Embryonic facial prominence (tissue), 1 donor: ENCODE measurements at regions not wholly inside any gene's neighbourhood (a gene's known extent, or its start where the extent isn't known, plus 50 kb on each side); places are given as distances from the start of the nearest gene placed in this dataset.

Source experiments
- DNase-seq: peaks from one replicate; pipeline ENCODE4 v3.0.0-alpha.2; 2016; ENCODE audit errors: extremely low spot score

DNA sequence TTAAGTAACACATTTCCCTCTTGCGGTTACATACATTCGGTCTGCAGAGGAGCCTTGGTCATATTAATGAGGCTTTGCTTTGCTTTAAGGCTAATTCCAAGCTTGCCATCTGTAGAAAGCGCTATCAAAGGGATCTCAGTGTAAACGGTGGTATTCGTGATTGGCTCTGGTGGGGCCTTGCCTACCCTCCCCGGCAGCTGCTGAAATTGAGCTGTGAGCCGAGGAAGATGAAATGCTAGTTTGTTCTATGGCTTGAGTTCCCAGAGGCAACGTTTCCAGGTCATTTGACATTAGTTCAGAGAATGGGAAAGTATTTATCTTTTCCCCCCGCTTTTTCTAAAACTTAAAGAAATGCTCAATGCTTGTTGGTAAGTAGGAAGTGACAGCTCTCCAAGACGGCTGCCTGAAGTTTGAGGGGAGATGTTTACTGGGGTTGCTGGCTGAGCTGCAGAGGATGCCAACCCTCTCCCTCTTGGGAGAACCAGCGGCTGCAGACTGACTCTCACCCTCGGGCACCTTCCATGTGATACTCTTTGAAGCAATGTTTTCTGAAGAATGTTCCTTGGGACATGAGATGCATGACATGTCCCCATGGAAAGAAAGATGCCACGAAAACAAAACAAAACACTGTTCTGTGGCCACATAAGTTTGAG lies 458.7 kb upstream of the EEF2KMT start:
- DNase-seq = no peak

DNA sequence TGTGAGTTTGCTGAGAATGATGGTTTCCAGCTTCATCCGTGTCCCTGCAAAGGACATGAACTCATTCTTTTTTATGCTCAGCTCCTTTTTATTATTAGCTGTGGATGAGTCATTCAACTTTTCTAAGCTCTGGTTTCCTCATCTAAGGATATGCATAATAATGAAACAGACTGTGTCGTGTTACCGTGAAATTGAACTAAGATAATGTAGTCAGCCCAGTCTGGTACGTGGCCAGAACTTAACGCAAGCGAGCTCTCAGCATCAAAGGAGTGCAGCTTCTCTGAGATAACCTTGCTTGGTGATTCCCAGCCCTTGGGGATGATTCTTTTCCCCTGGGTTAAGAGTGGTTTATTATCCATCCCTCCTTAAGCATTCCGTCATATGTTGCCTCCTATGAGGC lies 454.3 kb upstream of the EEF2KMT start:
- DNase-seq = no peak

DNA sequence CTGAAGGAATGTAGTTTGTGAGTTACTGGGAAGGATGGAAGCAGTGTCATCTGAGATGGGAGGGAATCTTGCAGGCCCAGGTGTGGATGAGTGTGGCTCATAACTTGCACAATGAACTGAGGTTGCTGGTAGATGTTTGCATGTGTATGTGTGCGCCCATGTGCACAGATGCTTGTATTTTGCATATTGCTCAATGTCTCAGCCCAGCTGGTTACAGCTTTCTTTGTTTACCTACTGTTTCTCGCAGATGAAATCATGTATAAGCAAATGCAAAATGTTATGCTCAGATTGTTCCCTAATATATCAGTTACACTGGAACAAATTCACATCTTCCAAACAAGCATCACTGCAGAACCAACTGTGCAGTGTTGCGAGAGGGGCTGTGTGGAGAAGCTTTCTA lies 452.2 kb upstream of the EEF2KMT start:
- DNase-seq = no peak

DNA sequence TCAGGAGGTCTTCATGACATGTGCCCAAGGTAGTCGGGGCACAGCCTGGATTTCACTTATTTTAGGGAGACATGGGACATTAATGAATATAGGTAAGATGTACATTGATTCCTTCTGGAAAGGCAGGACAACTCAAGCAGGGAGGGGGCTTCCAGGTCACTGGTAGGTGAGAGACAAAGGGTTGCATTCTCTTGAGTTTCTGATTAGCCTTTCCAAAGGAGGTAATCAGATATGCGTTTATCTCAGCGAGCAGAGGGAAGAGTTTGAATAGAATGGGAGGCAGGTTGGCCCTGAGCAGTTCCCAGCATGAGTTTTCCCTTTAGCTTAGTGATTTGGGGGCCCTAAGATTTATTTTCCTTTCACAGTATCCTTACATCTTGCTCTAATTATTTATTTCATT lies 443.8 kb upstream of the EEF2KMT start:
- DNase-seq = no peak

DNA sequence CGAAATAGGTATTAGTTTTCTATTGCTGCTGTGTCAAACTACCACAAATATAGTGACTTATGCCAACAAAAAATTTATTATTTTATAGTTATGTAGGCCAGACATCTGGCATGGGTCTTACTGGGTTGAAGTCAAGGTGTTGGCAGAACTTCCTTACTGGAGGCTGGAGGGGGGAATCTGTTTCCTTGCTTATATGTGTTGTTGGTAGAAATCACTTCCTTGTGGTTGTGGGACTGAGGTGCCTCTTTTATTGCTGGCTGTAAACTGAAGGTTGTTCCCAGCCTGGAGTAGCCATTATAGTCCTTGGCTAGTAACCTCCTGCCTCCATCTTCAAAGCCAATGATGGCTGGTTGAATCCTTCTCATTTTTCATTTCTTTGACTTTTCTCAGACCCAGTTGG lies 439.8 kb upstream of the EEF2KMT start:
- no peak for DNase-seq

DNA sequence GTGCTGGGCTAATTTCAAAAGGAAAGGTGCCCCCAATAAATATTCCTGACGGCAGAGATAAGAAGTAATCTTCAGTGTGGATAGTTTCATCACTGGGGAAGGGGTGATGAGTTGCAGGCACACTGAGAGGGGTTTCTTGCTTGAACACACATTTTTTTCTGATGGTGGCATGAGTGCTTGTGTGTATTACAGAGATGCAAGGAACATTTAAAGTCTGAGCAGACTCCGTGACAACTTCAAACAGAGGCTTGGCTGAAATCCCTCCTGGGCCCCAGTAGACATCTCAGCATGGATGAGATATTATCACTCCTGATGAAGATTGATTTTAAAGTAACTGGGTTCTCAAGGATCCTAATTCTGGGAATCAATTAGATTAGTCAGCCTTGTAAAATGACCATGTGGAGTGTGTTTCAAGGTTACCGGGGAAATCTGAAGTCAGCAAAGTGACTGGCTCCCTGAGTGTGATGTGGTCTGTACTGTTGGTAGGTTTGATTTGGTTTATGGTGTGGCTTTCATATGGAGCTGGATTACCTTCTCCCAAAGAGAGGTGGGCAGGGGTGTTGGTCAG lies 435.8 kb upstream of the EEF2KMT start:
- DNase-seq = no peak

DNA sequence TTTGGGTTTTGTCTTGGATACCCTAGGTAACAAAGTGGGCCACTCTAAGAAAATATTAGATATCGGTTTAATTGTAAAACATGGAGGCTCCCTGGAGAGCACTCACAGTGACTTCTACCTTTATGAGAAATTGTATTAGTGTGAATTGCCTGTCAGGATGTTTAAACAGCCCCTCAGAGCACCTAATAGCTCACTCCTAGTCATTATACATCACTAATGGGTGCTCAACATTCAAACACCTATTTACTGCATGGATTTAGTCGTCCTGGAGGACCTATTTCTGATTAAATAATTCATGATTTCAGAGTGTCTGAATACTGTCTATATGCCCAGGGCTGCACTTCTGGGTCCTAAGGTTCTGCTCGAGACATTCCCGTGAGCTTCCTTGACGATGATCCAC lies 430.2 kb upstream of the EEF2KMT start:
- DNase-seq = no peak

DNA sequence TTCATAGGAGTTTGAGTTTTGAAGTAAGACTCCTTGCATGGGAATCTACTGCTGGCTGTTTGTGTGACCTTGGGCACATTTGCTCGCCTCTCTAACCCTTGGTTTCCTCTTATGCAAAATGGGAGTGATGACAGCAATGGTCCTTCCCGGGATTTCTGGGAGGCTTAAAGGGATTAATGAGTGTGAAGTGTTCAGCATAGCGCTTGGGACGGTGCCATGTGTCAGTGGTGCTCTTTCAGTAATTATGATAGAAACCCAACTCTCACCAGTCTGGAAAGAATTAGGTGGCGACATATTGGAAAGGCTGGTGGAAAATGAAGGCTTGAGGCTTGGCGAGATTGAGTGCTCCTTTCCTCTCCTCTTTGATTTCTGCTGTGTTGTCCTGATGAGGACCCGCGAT lies 429.2 kb upstream of the EEF2KMT start:
- no peak for DNase-seq

DNA sequence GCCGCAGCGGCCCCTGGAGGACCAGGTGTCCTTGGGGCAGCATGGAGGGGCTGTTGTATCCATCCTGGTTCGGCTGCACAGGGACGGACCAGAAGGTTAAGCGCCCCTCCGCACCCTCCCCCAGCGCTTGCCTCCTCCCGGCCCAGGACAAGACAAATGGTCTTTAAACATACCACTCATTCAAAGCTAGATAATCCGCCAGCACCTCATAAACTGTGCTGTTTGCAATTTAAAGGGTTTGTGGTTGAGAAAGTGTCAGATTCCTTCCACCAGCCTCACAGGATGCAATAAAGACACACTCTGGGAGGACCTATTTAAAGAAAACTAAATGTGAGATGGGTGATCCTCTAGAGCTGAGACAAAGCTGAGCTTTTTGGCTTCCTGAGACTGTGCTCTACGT lies 426.2 kb upstream of the EEF2KMT start:
- no peak for DNase-seq

DNA sequence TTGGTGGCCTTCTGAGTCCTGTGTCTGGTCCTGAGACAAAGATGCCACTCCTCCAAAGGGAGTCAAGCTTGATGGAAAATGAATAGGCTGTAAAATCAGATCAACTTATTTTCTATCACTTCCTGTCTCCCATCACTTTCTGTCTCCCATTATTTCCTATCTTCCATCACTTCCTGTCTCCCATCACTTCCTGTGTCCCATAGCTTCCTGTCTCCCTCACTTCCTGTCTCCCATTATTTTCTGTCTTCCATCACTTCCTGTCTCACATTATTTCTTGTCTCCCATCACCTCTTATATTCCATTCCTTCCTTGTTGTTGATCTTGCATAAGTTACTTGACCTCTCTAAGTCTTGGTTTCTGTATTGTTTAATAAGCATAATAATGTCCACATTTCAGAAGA lies 418.5 kb upstream of the EEF2KMT start:
- DNase-seq = no peak

DNA sequence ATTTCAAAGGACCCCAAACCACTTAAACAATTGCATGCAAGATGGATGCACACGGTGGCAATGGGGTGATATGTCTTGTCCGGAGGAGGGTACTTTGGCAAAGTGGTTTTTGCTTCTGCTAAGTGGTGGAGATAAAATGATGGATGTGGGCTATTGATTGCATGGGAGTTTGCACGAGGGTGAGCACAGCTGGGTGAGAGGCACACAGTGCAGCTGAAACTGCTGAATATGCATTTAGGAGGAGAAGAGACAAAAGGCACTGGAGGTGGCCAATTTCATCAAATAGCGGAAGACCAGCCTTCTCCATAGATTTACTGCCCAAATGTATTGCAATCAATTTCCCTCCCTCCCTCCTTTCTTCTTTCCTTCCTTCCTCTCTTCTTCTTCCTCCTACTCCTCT lies 414.4 kb upstream of the EEF2KMT start:
- DNase-seq = no peak

DNA sequence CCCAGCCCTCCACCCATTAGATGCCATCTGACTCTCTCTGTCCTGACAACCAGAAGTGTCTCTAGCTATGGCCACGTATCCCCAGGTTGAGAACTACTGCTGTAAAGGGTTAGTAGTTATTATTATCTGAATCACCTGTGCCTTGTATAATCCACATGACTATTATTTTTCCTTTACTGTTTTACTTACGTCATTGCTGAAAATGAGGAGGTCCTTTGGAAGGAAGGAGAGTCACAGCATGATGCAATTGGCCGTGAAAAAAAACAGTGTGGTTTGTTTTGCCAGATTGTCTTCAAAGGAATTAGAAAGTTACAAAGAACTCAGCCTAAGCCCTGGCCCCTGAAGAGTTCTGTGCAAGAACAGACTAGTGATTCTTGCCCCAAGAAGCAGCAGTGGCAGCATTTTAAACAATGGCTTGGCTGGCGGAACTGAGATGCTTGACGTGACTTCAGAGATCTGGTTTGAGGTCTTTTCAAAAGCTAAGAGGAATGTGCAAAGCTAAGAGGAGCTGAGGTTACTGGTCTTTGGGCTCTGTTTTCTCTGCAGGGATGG lies 413.3 kb upstream of the EEF2KMT start:
- DNase-seq = no peak

DNA sequence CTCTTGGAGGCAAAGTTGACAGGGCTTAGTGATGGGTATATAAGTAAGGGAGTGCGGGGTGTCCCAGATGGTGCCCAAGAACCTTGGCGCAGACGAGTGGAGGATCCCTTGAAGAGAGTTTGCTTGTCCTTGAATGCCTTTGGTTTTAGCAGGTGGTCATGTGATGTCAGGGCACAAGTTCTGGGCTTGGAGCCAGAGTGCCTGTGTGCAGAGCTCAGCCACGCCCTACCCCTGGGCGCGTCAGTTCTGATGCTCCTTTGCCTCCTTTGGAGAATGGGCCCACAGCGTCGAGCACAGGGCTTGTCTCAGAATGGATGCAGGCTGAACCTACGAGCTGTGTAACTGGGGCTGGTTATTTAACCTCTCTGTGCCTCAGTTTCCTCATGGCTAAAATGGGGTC lies 412.2 kb upstream of the EEF2KMT start:
- DNase-seq = no peak

DNA sequence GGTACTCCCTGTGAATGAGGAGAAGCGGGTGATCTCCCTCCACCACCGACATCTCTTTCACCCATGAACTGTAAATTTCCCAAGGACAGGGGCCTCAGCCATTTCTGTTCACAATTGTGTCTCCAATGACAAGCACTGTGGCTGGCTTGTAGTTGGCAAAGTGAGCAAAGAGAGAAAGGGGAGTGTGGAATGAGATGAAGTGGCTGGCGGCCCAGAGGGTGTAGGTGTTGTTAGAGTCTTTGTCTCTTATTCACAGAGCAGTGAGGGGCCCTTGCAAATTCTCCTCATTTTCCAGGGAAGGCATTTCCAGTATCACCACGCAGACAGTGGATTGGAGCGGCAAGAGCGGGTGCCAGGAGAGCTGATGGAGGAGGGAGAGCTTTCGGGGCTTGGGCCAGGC lies 411.7 kb upstream of the EEF2KMT start:
- no peak for DNase-seq

DNA sequence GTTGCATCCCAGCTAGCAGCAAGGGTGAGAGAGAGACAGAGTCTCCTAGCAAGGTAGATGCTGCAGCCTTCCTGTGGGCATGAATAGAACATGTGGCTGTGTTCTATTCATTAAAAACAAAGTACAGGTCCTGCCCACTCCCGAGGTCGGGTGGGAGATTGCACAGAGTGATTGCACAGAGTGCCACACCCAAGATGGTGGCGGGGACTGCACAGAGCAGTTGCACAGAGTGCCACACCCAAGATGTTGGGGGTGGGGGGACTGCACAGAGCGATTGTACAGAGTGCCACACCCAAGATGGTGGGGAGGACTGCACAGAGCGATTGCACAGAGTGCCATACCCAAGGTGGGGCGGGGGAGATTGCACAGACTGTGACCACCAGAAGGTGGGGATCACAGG lies 410.8 kb upstream of the EEF2KMT start:
- DNase-seq = no peak

DNA sequence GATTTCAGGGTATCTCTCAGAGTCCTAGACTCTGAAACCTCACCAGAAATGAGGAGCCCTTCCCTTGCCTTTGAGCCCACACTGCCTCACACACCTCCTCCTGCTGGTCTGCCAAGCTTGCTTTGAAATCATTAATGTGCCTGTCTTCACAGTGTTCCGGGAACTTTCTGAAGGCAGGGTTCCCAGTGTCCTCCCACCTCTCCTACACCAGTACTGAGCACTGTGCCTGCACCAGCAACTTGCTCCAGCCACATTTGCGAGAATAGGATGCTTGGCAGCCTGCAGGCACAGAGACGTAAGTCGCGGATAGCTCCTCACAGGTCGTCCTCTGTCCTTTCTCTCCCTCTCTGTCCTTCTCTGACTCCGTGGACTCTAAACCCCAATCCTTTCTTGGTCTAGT lies 408.4 kb upstream of the EEF2KMT start:
- no peak for DNase-seq

DNA sequence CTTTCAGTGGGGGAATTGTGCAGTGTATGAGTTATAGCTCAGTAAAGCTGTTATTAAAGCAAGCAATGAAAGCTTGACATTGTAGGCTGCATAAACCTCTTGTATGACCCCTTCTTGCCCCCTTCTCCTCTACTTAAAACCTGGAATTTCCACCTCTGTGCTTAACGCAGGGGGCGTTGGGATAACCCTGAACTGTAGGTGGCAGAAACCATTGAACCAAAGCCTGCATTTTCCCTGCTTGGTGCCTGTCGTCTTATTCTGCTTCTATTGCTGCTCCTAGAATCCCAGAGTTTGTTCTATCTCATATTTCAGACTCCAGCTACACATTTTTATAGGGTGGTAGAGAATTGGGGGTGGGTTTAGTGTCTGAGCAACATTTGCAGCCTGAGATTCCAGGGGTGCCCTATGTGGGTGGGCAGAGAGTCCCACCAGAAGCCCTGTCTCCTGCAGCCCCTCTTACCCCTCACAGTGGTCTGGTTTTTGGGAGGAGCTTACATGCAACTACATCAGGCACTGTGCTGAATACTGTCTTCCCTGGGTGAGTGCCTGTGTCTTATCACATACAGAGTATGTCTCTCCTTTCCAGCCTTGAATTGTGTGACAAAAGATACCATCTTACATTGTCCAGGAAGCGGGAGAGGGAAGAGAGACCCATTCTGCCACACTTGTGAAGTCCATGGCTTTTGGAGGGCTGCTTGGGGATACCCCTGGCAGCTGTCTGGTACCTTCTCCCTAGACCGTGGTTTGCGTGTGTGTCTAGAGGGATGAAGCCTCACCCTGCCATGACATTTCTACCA lies 407.7 kb upstream of the EEF2KMT start:
- no peak for DNase-seq

DNA sequence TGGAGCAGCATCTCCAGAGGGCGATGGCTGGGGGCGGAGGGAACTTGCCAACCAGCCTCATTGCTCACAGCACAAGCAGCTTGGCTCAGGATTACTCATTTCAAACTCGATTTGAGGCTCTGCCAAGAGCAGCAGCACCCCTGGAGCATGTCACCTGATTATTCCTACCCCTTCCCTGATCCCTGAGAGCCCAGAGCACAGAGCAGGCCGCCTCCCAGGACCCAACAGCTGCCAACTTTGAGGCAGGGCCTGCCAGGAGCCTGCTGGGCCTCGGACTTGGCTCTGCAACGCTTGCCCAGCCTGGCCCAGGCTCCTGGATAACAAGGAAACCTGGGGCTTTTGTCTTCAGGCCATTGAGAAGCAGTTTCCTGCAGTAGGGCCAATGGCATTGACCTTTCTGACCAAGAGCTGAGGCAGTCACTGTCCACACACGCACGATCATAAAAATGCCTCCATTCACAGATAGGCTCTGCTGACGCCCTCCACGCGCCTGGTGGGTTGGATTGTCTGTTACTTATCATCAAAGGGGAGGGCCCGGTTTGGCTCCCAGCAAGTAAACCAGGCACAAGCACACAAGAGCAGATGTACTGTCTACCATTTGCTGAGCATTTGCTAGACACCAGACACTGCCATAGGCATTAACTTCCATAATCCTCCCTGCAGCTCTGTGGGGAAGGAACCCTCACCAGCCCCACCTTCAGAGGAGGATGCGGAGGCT lies 406.6 kb upstream of the EEF2KMT start:
- no peak for DNase-seq

DNA sequence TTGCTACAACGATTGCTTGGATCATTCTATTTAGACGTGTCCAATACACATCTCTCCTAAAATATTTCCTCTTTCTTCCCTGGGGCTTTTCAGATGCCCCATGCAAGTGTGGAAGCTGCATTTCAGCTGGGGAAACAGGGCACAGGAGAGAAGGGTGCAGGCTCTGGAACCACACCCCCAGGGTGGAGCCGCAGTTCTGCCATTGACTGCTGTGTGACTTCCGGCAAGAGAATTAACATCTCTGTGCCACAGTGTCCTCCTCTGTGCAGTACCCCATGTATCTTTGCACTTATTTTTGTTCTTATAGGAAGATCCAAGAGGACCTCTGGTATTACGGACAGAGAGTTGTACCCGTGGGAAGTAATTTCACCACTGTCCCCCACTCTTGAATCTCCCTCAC lies 405.3 kb upstream of the EEF2KMT start:
- DNase-seq = no peak

DNA sequence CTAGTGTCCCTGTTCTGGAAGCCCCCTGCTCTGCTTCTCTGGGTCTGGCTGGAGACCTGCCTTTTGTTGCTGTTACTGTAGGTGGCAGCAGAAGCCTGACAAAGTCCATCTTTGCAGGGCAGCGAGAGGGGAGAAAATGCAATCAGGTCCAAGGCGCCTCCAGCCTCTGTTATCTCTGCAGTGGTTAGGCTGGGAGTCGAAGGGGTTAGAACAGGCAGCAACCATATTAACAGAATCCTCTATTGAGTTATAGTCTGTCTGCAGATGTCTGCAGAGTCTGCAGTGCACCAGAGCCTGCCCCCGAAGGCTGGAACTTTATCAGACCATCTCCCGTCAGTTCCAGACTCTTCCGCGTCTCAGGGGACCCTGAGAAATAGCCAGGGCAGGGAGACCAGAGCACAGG lies 404.9 kb upstream of the EEF2KMT start:
- no peak for DNase-seq

DNA sequence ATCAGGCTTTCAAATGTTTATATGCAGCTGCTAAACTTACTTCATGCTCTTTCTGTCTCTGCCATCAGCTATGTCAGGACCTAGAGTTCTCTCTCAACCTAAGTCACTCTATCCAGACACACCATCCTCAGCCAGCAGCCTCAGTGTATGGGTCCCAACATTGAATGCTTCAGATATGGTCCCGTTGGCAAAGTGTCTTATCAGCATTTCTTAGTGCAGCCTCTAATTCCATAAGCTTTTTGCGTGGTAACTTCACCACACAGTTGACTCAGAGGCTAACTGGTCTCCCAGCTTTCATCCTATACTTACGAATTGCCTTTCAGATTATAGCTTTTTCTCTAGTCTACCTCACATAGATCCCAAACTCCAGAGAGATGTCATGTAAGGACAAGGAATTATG lies 402.9 kb upstream of the EEF2KMT start:
- no peak for DNase-seq

DNA sequence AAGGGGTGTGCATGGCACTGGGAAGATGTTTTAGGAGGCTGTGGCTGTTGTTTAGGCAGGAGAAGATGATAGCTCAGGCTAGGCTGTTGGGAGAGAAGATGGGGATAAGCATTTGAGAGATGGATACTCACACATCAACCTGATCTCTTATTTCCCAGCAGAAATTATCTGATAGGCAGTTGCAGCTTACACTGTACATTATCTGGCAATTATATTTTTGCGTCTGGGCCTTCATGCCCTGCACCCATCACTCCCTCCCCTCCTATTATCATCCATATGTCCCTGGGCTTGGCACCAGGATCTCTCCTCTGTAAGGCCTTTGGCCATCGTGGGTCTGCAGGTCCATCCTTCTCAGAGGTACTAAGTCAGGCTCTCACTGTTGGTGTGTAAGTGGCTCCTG lies 401.0 kb upstream of the EEF2KMT start:
- DNase-seq = no peak
